DOHH2 (cell line): ENCODE measurements at regions not wholly inside any gene's neighbourhood (a gene's known extent, or its start where the extent isn't known, plus 50 kb on each side); places are given as distances from the start of the nearest gene placed in this dataset.

Source experiments
- H3F3A ChIP-seq: fragments of 200-600 bp; sonication (generic), shearing (Covaris generic); 2 replicates; pipeline ENCODE4 v1.6.0; 2016; ENCODE audit warnings: antibody characterized with exemption, mild to moderate bottlenecking; ENCODE audit not compliant: control insufficient read depth, insufficient read depth
- H3K27ac ChIP-seq: fragments of 200-600 bp; sonication (generic); 2 replicates; pipeline ENCODE4 v1.5.1; 2014; ENCODE audit warnings: low read depth, mild to moderate bottlenecking, low read length, moderate library complexity
- H3K27me3 ChIP-seq: fragments of 200-600 bp; sonication (generic); 2 replicates; pipeline ENCODE4 v1.6.1; 2014; ENCODE audit warnings: mild to moderate bottlenecking, low read length, mixed read lengths; ENCODE audit not compliant: control insufficient read depth
- H3K36me3 ChIP-seq: fragments of 200-600 bp; sonication (generic); 2 replicates; pipeline ENCODE4 v1.6.1; 2014; ENCODE audit warnings: mild to moderate bottlenecking, low read length, moderate library complexity, mixed read lengths; ENCODE audit not compliant: control insufficient read depth
- H3K4me1 ChIP-seq: fragments of 200-600 bp; sonication (generic); 2 replicates; pipeline ENCODE4 v1.6.1; 2014; ENCODE audit warnings: mild to moderate bottlenecking, low read length, mixed read lengths; ENCODE audit not compliant: control insufficient read depth
- H3K4me2 ChIP-seq: fragments of 200-600 bp; sonication (generic); 2 replicates; pipeline ENCODE4 v1.6.0; 2014; ENCODE audit warnings: mild to moderate bottlenecking, low read length, moderate library complexity
- H3K4me3 ChIP-seq: fragments of 200-600 bp; sonication (generic); 2 replicates; pipeline ENCODE4 v1.5.1; 2014; ENCODE audit warnings: mild to moderate bottlenecking, low read length, mixed read lengths
- H3K79me2 ChIP-seq: fragments of 200-600 bp; sonication (generic); 2 replicates; pipeline ENCODE4 v1.6.1; 2014; ENCODE audit warnings: mild to moderate bottlenecking, low read length, mixed read lengths; ENCODE audit not compliant: control insufficient read depth
- H3K9me2 ChIP-seq: fragments of 200-600 bp; sonication (generic); replicated peaks from 2 replicates; pipeline ENCODE4 v1.6.1; 2014; ENCODE audit warnings: mild to moderate bottlenecking, low read length, mixed read lengths; ENCODE audit not compliant: control insufficient read depth
- H3K9me3 ChIP-seq: fragments of 200-600 bp; sonication (generic); 2 replicates; pipeline ENCODE4 v1.6.1; 2014; ENCODE audit warnings: antibody characterized with exemption, low read length, mixed read lengths; ENCODE audit not compliant: control insufficient read depth, insufficient read depth
- H4K20me1 ChIP-seq: fragments of 200-600 bp; sonication (generic); 2 replicates; pipeline ENCODE4 v1.6.0; 2014; ENCODE audit warnings: low read depth, mild to moderate bottlenecking, antibody characterized with exemption, low read length, moderate library complexity; ENCODE audit not compliant: control insufficient read depth, insufficient read depth
- CTCF ChIP-seq: fragments of 200-600 bp; sonication (generic); IDR thresholded peaks from one replicate; pipeline ENCODE4 v1.5.1; 2014; ENCODE audit warnings: antibody characterized with exemption, mild to moderate bottlenecking, low read depth, low read length; ENCODE audit not compliant: poor library complexity, severe bottlenecking
- EZH2phosphoT487 ChIP-seq: fragments of 200-600 bp; sonication (generic); IDR thresholded peaks from 2 replicates; pipeline ENCODE4 v1.6.1; 2017; ENCODE audit warnings: borderline replicate concordance, mild to moderate bottlenecking, antibody characterized with exemption, low read length, moderate library complexity, mixed read lengths

- Histone ChIP-seq H3K79me2 (no peaks in the 10 kb centered on the region), H3K27ac (no peak overlapping the region), H3K36me3 (no peaks in the 10 kb centered on the region), H3F3A (no peaks in the 10 kb centered on the region), H3K4me1 (no peaks in the 10 kb centered on the region), H3K4me3 (no peak overlapping the region), H3K4me2 (no peak overlapping the region), H3K9me3 (no peaks in the 10 kb centered on the region), H4K20me1 (no peaks in the 10 kb centered on the region), H3K9me2 (no peaks in the 10 kb centered on the region), H3K27me3 (no peaks in the 10 kb centered on the region)
- TF ChIP-seq CTCF = no peak
- TF ChIP-seq EZH2phosphoT487 = no peak
Observed at GRCh38 chr13:44223770-44224444, 149.7 kb upstream of the SERP2 start.

GRCh38 chr13:44224450-44225149 lies 149.0 kb upstream of the SERP2 start:
- TF ChIP-seq EZH2phosphoT487 (no peak), CTCF (no peak)
- H3K4me3 ChIP-seq = no peak overlapping the region
- no peaks in the 10 kb centered on the region for H3K9me3 ChIP-seq
- no peaks in the 10 kb centered on the region for H4K20me1 ChIP-seq
- H3K9me2 ChIP-seq = no peaks in the 10 kb centered on the region
- no peaks in the 10 kb centered on the region for H3K27me3 ChIP-seq
- H3K36me3 ChIP-seq = no peaks in the 10 kb centered on the region
- H3K27ac ChIP-seq = no peak overlapping the region
- no peaks in the 10 kb centered on the region for H3F3A ChIP-seq
- no peak overlapping the region for H3K4me2 ChIP-seq
- no peaks in the 10 kb centered on the region for H3K4me1 ChIP-seq
- H3K79me2 ChIP-seq = no peaks in the 10 kb centered on the region

GRCh38 chr13:44229371-44230030 lies 144.1 kb upstream of the SERP2 start:
- Histone ChIP-seq H3K9me2 (no peaks in the 10 kb centered on the region), H3K4me3 (no peak overlapping the region), H4K20me1 (no peaks in the 10 kb centered on the region), H3K4me2 (no peak overlapping the region), H3F3A (no peaks in the 10 kb centered on the region), H3K27me3 (no peaks in the 10 kb centered on the region), H3K79me2 (no peaks in the 10 kb centered on the region), H3K4me1 (peaks cover 19% of the 10 kb centered on the region), H3K9me3 (no peaks in the 10 kb centered on the region), H3K27ac (no peak overlapping the region), H3K36me3 (no peaks in the 10 kb centered on the region)
- no peak for TF ChIP-seq CTCF
- TF ChIP-seq EZH2phosphoT487 = no peak
